ENCODE measurements at regions not wholly inside any gene's neighbourhood (a gene's known extent, or its start where the extent isn't known, plus 50 kb on each side); places are given as distances from the start of the nearest gene placed in this dataset.

- TF ChIP-seq, protein P1, sequence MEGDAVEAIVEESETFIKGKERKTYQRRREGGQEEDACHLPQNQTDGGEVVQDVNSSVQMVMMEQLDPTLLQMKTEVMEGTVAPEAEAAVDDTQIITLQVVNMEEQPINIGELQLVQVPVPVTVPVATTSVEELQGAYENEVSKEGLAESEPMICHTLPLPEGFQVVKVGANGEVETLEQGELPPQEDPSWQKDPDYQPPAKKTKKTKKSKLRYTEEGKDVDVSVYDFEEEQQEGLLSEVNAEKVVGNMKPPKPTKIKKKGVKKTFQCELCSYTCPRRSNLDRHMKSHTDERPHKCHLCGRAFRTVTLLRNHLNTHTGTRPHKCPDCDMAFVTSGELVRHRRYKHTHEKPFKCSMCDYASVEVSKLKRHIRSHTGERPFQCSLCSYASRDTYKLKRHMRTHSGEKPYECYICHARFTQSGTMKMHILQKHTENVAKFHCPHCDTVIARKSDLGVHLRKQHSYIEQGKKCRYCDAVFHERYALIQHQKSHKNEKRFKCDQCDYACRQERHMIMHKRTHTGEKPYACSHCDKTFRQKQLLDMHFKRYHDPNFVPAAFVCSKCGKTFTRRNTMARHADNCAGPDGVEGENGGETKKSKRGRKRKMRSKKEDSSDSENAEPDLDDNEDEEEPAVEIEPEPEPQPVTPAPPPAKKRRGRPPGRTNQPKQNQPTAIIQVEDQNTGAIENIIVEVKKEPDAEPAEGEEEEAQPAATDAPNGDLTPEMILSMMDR (IDR thresholded peaks at IDR 0.05) = no peak
- no peak for TF ChIP-seq EZH2 (IDR thresholded peaks at IDR 0.05; ENCODE audit: borderline replicate concordance, insufficient read depth, low read depth, low read length, poor library complexity, severe bottlenecking)
Measured at GRCh38 chr1:201626629-201627275, 87.8 kb downstream of the NAV1 start.

All from B cell (primary cell).